Type B pancreatic cell (in vitro differentiated cells): ENCODE measurements at regions not wholly inside any gene's neighbourhood (a gene's known extent, or its start where the extent isn't known, plus 50 kb on each side); places are given as distances from the start of the nearest gene placed in this dataset.

Experiments
- DNase-seq: peaks from one replicate; pipeline ENCODE4 v3.0.0; 2021; ENCODE audit warnings: mixed read lengths; ENCODE audit not compliant: unreplicated experiment; ENCODE audit errors: extremely low spot score
- H3K27ac Mint-ChIP-seq: 2 replicates; pipeline ENCODE4 v1.8.0; 2021; ENCODE audit warnings: mild to moderate bottlenecking, mixed read lengths
- H3K27me3 Mint-ChIP-seq: 2 replicates; pipeline ENCODE4 v1.8.0; 2021; ENCODE audit warnings: mixed read lengths
- H3K36me3 Mint-ChIP-seq: 2 replicates; pipeline ENCODE4 v1.8.0; 2021; ENCODE audit warnings: mixed read lengths
- H3K4me1 Mint-ChIP-seq: one replicate; pipeline ENCODE4 v1.8.0; 2021; ENCODE audit warnings: mixed read lengths; ENCODE audit not compliant: unreplicated experiment
- H3K4me3 Mint-ChIP-seq: 2 replicates; pipeline ENCODE4 v1.8.0; 2021; ENCODE audit warnings: mild to moderate bottlenecking, mixed read lengths
- H3K9me3 Mint-ChIP-seq: 2 replicates; pipeline ENCODE4 v1.8.0; 2021; ENCODE audit warnings: mixed read lengths
- CTCF ChIP-seq: fragments of 200-600 bp; sonication (generic); conservative IDR thresholded peaks from 2 replicates; pipeline ENCODE4 v1.5.0; 2021; ENCODE audit warnings: antibody characterized with exemption, mild to moderate bottlenecking

GRCh38 chr22:48037618-48038017 lies 1275.2 kb downstream of the TBC1D22A start:
- peak; percentile 32 for DNase-seq
- Mint-ChIP-seq H3K4me3 (no peak overlapping the region), H3K27ac (no peak overlapping the region), H3K36me3 (no peaks in the 10 kb centered on the region), H3K4me1 (no peaks in the 10 kb centered on the region), H3K27me3 (peaks cover 15% of the 10 kb centered on the region), H3K9me3 (no peaks in the 10 kb centered on the region)
- TF ChIP-seq CTCF: no peak

GRCh38 chr22:48035897-48036296 lies 1273.4 kb downstream of the TBC1D22A start:
- DNase-seq: peak; percentile 15
- Mint-ChIP-seq H3K36me3 (no peaks in the 10 kb centered on the region), H3K4me3 (no peak overlapping the region), H3K4me1 (no peaks in the 10 kb centered on the region), H3K9me3 (no peaks in the 10 kb centered on the region), H3K27me3 (peaks cover 4% of the 10 kb centered on the region), H3K27ac (no peak overlapping the region)
- TF ChIP-seq CTCF: no peak

- no peak for DNase-seq
- Mint-ChIP-seq H3K4me3 (no peak overlapping the region), H3K36me3 (no peaks in the 10 kb centered on the region), H3K9me3 (no peaks in the 10 kb centered on the region), H3K27ac (no peak overlapping the region), H3K27me3 (no peaks in the 10 kb centered on the region), H3K4me1 (no peaks in the 10 kb centered on the region)
- no peak for TF ChIP-seq CTCF
Observed at GRCh38 chr22:48031589-48031988, 1269.1 kb downstream of the TBC1D22A start.

- no peak for TF ChIP-seq CTCF
- no peak overlapping the region for H3K4me3 Mint-ChIP-seq
- H3K36me3 Mint-ChIP-seq: no peaks in the 10 kb centered on the region
Observed at GRCh38 chr22:48025096-48025495, 1262.6 kb downstream of the TBC1D22A start.

GRCh38 chr22:48021991-48022401 lies 1259.5 kb downstream of the TBC1D22A start:
- peaks cover 2% of the 10 kb centered on the region for H3K27me3 Mint-ChIP-seq
- H3K4me1 Mint-ChIP-seq: no peaks in the 10 kb centered on the region
- peaks cover 22% of the 10 kb centered on the region for H3K9me3 Mint-ChIP-seq
- no peak overlapping the region for H3K27ac Mint-ChIP-seq
- H3K4me3 Mint-ChIP-seq: no peak overlapping the region
- H3K36me3 Mint-ChIP-seq: no peaks in the 10 kb centered on the region
- no peak for TF ChIP-seq CTCF
- DNase-seq: no peak

More at GRCh38 chr22:48025096-48025495, 1262.6 kb downstream of the TBC1D22A start:
- H3K9me3 Mint-ChIP-seq: peaks cover 10% of the 10 kb centered on the region
- peaks cover 2% of the 10 kb centered on the region for H3K27me3 Mint-ChIP-seq
- no peak overlapping the region for H3K27ac Mint-ChIP-seq
- no peak for DNase-seq
- H3K4me1 Mint-ChIP-seq: no peaks in the 10 kb centered on the region

GRCh38 chr22:48018346-48018745 lies 1255.9 kb downstream of the TBC1D22A start:
- no peaks in the 10 kb centered on the region for H3K4me1 Mint-ChIP-seq
- peaks cover 17% of the 10 kb centered on the region for H3K9me3 Mint-ChIP-seq
- no peaks in the 10 kb centered on the region for H3K36me3 Mint-ChIP-seq
- H3K4me3 Mint-ChIP-seq: no peak overlapping the region
- H3K27me3 Mint-ChIP-seq: no peaks in the 10 kb centered on the region
- DNase-seq: no peak
- TF ChIP-seq CTCF: no peak
- H3K27ac Mint-ChIP-seq: no peak overlapping the region
